GM12878 (cell line): ENCODE measurements at regions not wholly inside any gene's neighbourhood (a gene's known extent, or its start where the extent isn't known, plus 50 kb on each side); places are given as distances from the start of the nearest gene placed in this dataset.
A peak's percentile ranks its signal among the peaks of the same experiment; 100 is the strongest.

ENCODE experiments used
- BCL3 ChIP-seq: IDR thresholded peaks from 2 replicates; pipeline ENCODE4 v1.6.1; 2011; ENCODE audit warnings: borderline replicate concordance, low read depth, mild to moderate bottlenecking, moderate library complexity, low read length; ENCODE audit not compliant: insufficient read depth, poor library complexity, severe bottlenecking
- BHLHE40 ChIP-seq, 2 experiments: fragments of 450-650 bp in 1 of 2; IDR thresholded peaks; 2 replicates each; pipeline ENCODE4 v1.6.1; 2011 to 2017; ENCODE audit warnings: low read depth in 2 of 2, borderline replicate concordance in 1 of 2, improper control_type of control experiment in 1 of 2, low read length in 1 of 2, mild to moderate bottlenecking in 1 of 2
- BRCA1 ChIP-seq: IDR thresholded peaks from 2 replicates; pipeline ENCODE4 v1.6.1; 2011; ENCODE audit warnings: low read depth, low read length, improper control_type of control experiment
- CBFB ChIP-seq: IDR thresholded peaks from 2 replicates; pipeline ENCODE4 v1.6.1; 2016; ENCODE audit warnings: antibody characterized with exemption, low read depth
- CHD1 ChIP-seq: IDR thresholded peaks from 2 replicates; pipeline ENCODE4 v1.6.1; 2012; ENCODE audit warnings: low read depth, low read length, improper control_type of control experiment
- EP300 ChIP-seq, 2 experiments: fragments of 150-350 bp in 1 of 2; IDR thresholded peaks; 2 replicates each; pipeline ENCODE4 v1.6.1; 2011 to 2012; ENCODE audit warnings: low read depth in 2 of 2, low read length in 2 of 2, borderline replicate concordance in 1 of 2, improper control_type of control experiment in 1 of 2, inconsistent platforms in 1 of 2; ENCODE audit not compliant: control insufficient read depth in 1 of 2
- ESRRA ChIP-seq: IDR thresholded peaks from 2 replicates; pipeline ENCODE4 v1.6.1; 2012; ENCODE audit warnings: mild to moderate bottlenecking, low read length, improper control_type of control experiment
- FOS ChIP-seq: IDR thresholded peaks from 3 replicates; pipeline ENCODE4 v1.6.1; 2011; ENCODE audit warnings: borderline replicate concordance; ENCODE audit not compliant: insufficient read length; ENCODE audit errors: extremely low read depth
- HSF1 ChIP-seq: fragments of 150-350 bp; IDR thresholded peaks from 2 replicates; pipeline ENCODE4 v1.6.1; 2014; ENCODE audit warnings: mild to moderate bottlenecking, low read depth, low read length
- IKZF1 ChIP-seq: fragments of 450-650 bp; conservative IDR thresholded peaks from 2 replicates; pipeline ENCODE4 v1.6.1; 2017; ENCODE audit warnings: antibody characterized with exemption, mild to moderate bottlenecking
- IKZF2 ChIP-seq, 2 experiments: fragments of 450-650 bp; IDR thresholded peaks; 2 replicates each; pipeline ENCODE4 v1.6.1; 2017; ENCODE audit warnings: mild to moderate bottlenecking in 2 of 2, moderate library complexity in 2 of 2
- JUND ChIP-seq: IDR thresholded peaks from 2 replicates; pipeline ENCODE4 v1.6.1; 2012; ENCODE audit warnings: low read depth, mild to moderate bottlenecking, low read length, improper control_type of control experiment, moderate library complexity
- MAX ChIP-seq: IDR thresholded peaks from 2 replicates; pipeline ENCODE4 v1.6.1; 2012; ENCODE audit warnings: low read depth, low read length, improper control_type of control experiment
- MEF2B ChIP-seq: fragments of 450-650 bp; IDR thresholded peaks from 2 replicates; pipeline ENCODE4 v1.6.1; 2018; ENCODE audit warnings: mild to moderate bottlenecking, moderate library complexity; ENCODE audit not compliant: partially characterized antibody, poor library complexity, severe bottlenecking
- MXI1 ChIP-seq: fragments of 150-350 bp; IDR thresholded peaks from 2 replicates; pipeline ENCODE4 v1.6.1; 2011; ENCODE audit warnings: low read depth, mild to moderate bottlenecking, inconsistent platforms, low read length, improper control_type of control experiment
- MYB ChIP-seq: fragments of 150-350 bp; IDR thresholded peaks from 2 replicates; pipeline ENCODE4 v1.6.1; 2014; ENCODE audit warnings: mild to moderate bottlenecking, low read depth, low read length, borderline replicate concordance
- NFIC ChIP-seq: IDR thresholded peaks from 2 replicates; pipeline ENCODE4 v1.6.1; 2012; ENCODE audit warnings: low read depth, mild to moderate bottlenecking, inconsistent platforms, low read length, moderate library complexity
- NR2C2 ChIP-seq: IDR thresholded peaks from 2 replicates; pipeline ENCODE4 v1.6.1; 2011; ENCODE audit warnings: borderline replicate concordance, low read depth; ENCODE audit not compliant: control insufficient read depth, insufficient read length
- NR2F1 ChIP-seq: fragments of 450-650 bp; conservative IDR thresholded peaks from 2 replicates; pipeline ENCODE4 v1.6.1; 2017; ENCODE audit warnings: mild to moderate bottlenecking
- POLR2AphosphoS5 ChIP-seq: IDR thresholded peaks from 2 replicates; pipeline ENCODE4 v1.6.1; 2011; ENCODE audit warnings: mild to moderate bottlenecking, low read length, inconsistent platforms
- RBBP5 ChIP-seq: fragments of 200-600 bp; sonication (generic); conservative IDR thresholded peaks from 2 replicates; pipeline ENCODE4 v1.6.1; 2016
- SMARCA5 ChIP-seq: fragments of 450-650 bp; IDR thresholded peaks from 2 replicates; pipeline ENCODE4 v1.6.1; 2017; ENCODE audit warnings: mild to moderate bottlenecking
- SRF ChIP-seq, 2 experiments: IDR thresholded peaks; 2 replicates each; pipeline ENCODE4 v1.6.1; 2011; ENCODE audit warnings: low read depth in 2 of 2, low read length in 2 of 2, mild to moderate bottlenecking in 1 of 2, moderate library complexity in 1 of 2
- SUZ12 ChIP-seq: fragments of 200-600 bp; sonication (generic); IDR thresholded peaks from one replicate; pipeline ENCODE4 v1.6.1; 2018; ENCODE audit warnings: antibody characterized with exemption, mild to moderate bottlenecking; ENCODE audit not compliant: unreplicated experiment
- TCF7 ChIP-seq: IDR thresholded peaks from 2 replicates; pipeline ENCODE4 v1.6.1; 2014; ENCODE audit warnings: antibody characterized with exemption, borderline replicate concordance
- ZNF217 ChIP-seq: fragments of 450-650 bp; IDR thresholded peaks from 2 replicates; pipeline ENCODE4 v1.6.1; 2017; ENCODE audit warnings: antibody characterized with exemption, mild to moderate bottlenecking

- no peak for TF ChIP-seq SUZ12
- TF ChIP-seq SRF (IDR thresholded peaks at IDR 0.05; ENCODE audit: low read depth in 2 of 2, low read length in 2 of 2): no peak
- TF ChIP-seq BHLHE40 (IDR thresholded peaks at IDR 0.05; ENCODE audit: borderline replicate concordance in 1 of 2, low read depth in 2 of 2, low read length in 1 of 2): peak; percentile 19 to 65; a peak in 3 of 4 replicates
- no peak for TF ChIP-seq MAX
- no peak for TF ChIP-seq ESRRA
- TF ChIP-seq IKZF2 (IDR thresholded peaks at IDR 0.05): peak; percentile 23 to 28; a peak in 2 of 4 replicates
- TF ChIP-seq NR2F1: 0 out of 2 replicates have a peak, but pooled peaks have one; percentile 21
- 0 out of 4 replicates have a peak, but pooled peaks of 1 of the 2 experiments have one; percentile 18 for TF ChIP-seq EP300 (IDR thresholded peaks at IDR 0.05; ENCODE audit: borderline replicate concordance in 1 of 2, control insufficient read depth in 1 of 2, low read depth in 2 of 2, low read length in 2 of 2)
- no peak for TF ChIP-seq BRCA1
- no peak for TF ChIP-seq SMARCA5
- TF ChIP-seq MXI1: no peak
- TF ChIP-seq JUND: no peak
- TF ChIP-seq TCF7: no peak
- no peak for TF ChIP-seq MYB
- no peak for TF ChIP-seq ZNF217
- TF ChIP-seq CHD1: no peak
- no peak for TF ChIP-seq POLR2AphosphoS5
- TF ChIP-seq NFIC: no peak
- TF ChIP-seq RBBP5: no peak
- TF ChIP-seq BCL3: no peak
- TF ChIP-seq FOS: no peak
- no peak for TF ChIP-seq NR2C2
- TF ChIP-seq CBFB: no peak
- TF ChIP-seq IKZF1: peak; percentile 43
- TF ChIP-seq MEF2B: peak; percentile 43
- TF ChIP-seq HSF1: no peak
Observed at GRCh38 chr9:85172001-85172978, 502.8 kb downstream of the NTRK2 start (continued).
